Right lobe of liver (tissue), 4 donors: ENCODE measurements at regions not wholly inside any gene's neighbourhood (a gene's known extent, or its start where the extent isn't known, plus 50 kb on each side); places are given as distances from the start of the nearest gene placed in this dataset.

Experiments
- CTCF ChIP-seq, 4 donors: fragments of 200-600 bp in 3 of 4; fragments of 450-650 bp in 1 of 4; IDR thresholded peaks; one replicate each; pipeline versions ENCODE4 v1.5.1 to v1.8.0; 2016 to 2022; ENCODE audit warnings: antibody characterized with exemption in 4 of 4, mild to moderate bottlenecking in 2 of 4
- POLR2A ChIP-seq: fragments of 450-650 bp; IDR thresholded peaks from one replicate; pipeline ENCODE4 v1.6.1; 2017; ENCODE audit warnings: antibody characterized with exemption, mild to moderate bottlenecking
- donor health status: DM: no; HTN: no; CAD: no.
- donor health status: DM: no; HTN: no; CAD: no.
- donor health status: DM: no; HTN: yes; CAD: no.

- TF ChIP-seq CTCF (IDR thresholded peaks at IDR 0.05) = no peak
- no peak for TF ChIP-seq POLR2A
Observed at GRCh38 chr7:10343108-10343507, 630.6 kb upstream of the PHF14 start.
